GM12864 (cell line): ENCODE measurements at regions not wholly inside any gene's neighbourhood (a gene's known extent, or its start where the extent isn't known, plus 50 kb on each side); places are given as distances from the start of the nearest gene placed in this dataset.

Source experiments
- DNase-seq: peaks from one replicate; pipeline ENCODE4 v3.0.0-alpha.2; 2011; ENCODE audit warnings: low read depth
- H3K4me3 ChIP-seq: 2 replicates; pipeline ENCODE4 v1.5.1; 2011; ENCODE audit warnings: mild to moderate bottlenecking, low read depth, low read length, control low read depth
- TF ChIP-seq, protein P1 (sequence below): IDR thresholded peaks from 2 replicates; pipeline ENCODE4 v1.5.1; 2011; ENCODE audit warnings: low read depth, mild to moderate bottlenecking, moderate library complexity, low read length, control low read depth, inconsistent platforms; ENCODE audit errors: missing control alignments

DNA sequence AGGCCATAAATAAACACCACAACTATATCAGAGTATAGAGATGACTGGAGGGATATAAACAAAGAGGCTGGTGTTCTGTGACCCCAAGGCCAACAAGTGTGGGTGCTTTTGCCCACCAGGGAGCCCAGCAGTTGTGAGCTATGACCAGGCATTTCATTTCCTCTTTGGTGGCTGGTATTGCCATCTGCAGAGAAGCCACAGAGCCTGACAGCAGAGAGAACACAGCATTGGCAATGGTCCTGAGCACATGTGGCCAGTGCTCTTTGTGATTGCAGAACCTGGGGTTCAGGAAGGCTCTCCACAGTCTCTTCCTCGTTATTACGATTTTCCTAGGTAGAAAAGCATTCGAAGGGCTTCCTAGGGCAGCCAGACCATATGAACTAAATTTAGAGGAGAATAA, 112.3 kb downstream of the TM2D1 start:
- TF ChIP-seq, protein P1, sequence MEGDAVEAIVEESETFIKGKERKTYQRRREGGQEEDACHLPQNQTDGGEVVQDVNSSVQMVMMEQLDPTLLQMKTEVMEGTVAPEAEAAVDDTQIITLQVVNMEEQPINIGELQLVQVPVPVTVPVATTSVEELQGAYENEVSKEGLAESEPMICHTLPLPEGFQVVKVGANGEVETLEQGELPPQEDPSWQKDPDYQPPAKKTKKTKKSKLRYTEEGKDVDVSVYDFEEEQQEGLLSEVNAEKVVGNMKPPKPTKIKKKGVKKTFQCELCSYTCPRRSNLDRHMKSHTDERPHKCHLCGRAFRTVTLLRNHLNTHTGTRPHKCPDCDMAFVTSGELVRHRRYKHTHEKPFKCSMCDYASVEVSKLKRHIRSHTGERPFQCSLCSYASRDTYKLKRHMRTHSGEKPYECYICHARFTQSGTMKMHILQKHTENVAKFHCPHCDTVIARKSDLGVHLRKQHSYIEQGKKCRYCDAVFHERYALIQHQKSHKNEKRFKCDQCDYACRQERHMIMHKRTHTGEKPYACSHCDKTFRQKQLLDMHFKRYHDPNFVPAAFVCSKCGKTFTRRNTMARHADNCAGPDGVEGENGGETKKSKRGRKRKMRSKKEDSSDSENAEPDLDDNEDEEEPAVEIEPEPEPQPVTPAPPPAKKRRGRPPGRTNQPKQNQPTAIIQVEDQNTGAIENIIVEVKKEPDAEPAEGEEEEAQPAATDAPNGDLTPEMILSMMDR = no peak
- no peak for DNase-seq
- no peak overlapping the region for H3K4me3 ChIP-seq

DNA sequence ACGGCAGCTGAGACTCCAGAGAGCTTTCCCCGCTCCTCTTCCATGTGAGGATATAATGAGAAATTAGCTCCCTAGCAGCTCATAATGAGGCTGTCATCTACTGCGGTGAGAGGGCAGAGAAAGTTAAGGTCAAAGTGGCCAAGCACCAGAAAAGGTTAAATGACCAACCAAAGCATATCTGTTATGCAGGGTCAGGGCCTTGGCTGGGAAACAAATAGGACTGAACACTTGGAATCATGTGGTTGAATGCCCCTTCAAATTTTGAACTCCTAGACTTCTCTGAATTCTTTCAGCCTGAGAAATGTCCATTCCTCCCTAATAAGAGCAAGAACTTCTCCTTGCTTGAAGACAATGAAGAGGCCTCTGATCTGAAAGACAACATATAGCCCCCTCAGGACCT, 115.9 kb downstream of the TM2D1 start:
- no peak for DNase-seq
- TF ChIP-seq, protein P1 = no peak
- no peak overlapping the region for H3K4me3 ChIP-seq

DNA sequence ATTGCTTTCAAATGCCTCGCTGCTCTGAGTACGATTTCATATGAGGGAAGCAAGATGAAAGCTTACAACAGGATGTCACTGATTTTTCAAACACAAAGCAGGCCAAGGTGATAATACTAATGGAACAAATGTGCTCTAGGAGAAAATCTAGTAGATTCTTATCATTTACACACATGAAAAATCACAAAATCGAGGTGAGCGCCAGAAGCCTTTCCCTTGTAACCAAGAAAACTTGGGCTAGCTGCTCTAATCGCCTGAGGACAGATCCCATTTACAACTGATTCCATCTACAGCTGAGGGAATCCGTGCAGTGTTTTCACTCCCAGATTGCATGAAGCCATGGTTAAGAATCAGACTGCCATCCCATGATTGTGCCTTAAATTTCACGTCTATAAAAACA, 117.5 kb downstream of the TM2D1 start:
- no peak for DNase-seq
- H3K4me3 ChIP-seq = no peak overlapping the region
- TF ChIP-seq, protein P1 = no peak

GRCh38 chr1:61606448-61607312, 118.3 kb downstream of the TM2D1 start:
- no peak overlapping the region for H3K4me3 ChIP-seq
- TF ChIP-seq, protein P1 = no peak
- DNase-seq = no peak

DNA sequence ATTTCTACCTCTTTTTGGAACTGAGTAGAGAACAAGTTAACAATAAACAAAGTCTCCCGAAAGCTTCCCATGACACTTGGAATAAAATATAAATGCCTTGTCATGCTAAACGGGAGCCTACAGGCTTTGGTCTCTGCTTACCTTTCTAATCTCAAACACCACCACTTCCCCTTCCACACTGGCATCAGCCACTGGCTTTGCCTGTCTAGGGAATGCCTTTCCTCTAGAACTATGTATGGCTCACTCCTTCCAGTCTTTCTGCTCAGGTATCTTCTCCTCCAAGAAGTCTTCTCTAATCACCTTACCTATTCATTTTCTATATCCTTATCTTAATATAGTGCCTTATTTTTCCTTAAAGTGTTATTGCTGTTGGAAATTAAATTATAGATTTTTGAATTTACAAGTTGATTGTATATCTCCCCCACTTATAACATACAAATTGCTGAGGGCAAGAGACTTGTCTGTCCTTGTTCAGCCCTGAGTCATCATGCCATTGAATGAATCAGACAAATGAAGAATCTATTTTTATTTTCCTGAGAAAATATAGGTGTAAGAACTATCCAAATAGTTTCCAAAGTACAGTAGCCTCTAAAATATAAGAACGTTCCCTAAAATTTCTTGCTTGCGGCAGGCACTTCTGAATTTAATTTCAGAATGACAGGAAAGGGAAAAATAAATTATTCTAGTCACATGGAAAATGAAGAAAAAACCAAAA, 119.2 kb downstream of the TM2D1 start:
- TF ChIP-seq, protein P1 = no peak
- no peak overlapping the region for H3K4me3 ChIP-seq
- DNase-seq = no peak

DNA sequence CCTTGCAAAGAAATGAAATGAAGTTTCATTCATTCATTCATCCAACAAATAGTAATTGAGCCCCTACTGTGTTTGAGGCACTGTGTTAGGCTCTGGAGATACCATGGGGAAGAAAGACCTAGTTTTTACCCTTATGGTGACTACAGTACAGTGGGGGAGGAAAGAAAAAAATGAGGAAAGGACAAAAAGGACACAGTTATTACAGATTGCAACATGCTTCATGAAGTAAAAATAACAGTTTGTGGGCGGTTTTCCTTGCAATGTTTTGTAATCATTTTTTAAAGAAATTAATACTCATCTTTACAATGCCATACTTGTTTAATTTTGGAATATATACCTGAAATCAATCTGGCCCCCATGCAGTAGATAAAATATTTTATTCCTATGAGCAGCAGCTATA, 120.3 kb downstream of the TM2D1 start:
- TF ChIP-seq, protein P1 = no peak
- no peak for DNase-seq
- H3K4me3 ChIP-seq = no peak overlapping the region
